HEK293T (cell line): ENCODE measurements at regions not wholly inside any gene's neighbourhood (a gene's known extent, or its start where the extent isn't known, plus 50 kb on each side); places are given as distances from the start of the nearest gene placed in this dataset.

Experiments used
- CTCF ChIA-PET: fragments of 350-600 bp; formaldehyde crosslinking; extraction: SDS; loops from one replicate; lab custom pipeline; 2021; ENCODE audit warnings: antibody characterized with exemption, inconsistent platforms; lab: Yijun Ruan, JAX
- POLR2A ChIA-PET: fragments of 350-600 bp; formaldehyde crosslinking; extraction: SDS; loops from one replicate; lab custom pipeline; 2020; ENCODE audit warnings: antibody characterized with exemption, inconsistent platforms; lab: Yijun Ruan, JAX
- DNase-seq: peaks from one replicate; pipeline ENCODE4 v3.0.0; 2012; ENCODE audit warnings: mixed read lengths; ENCODE audit errors: extremely low spot score
- ARNT ChIP-seq: fragments of 450-650 bp; IDR thresholded peaks from 2 replicates; pipeline ENCODE4 v1.6.1; 2017; ENCODE audit warnings: mild to moderate bottlenecking
- BHLHE40 ChIP-seq: fragments of 450-650 bp; IDR thresholded peaks from 2 replicates; pipeline ENCODE4 v1.6.1; 2016; ENCODE audit warnings: mild to moderate bottlenecking, moderate library complexity, borderline replicate concordance
- CTBP1 ChIP-seq: fragments of 450-650 bp; IDR thresholded peaks from 2 replicates; pipeline ENCODE4 v1.6.1; 2016; ENCODE audit warnings: borderline replicate concordance
- ELF4 ChIP-seq: fragments of 450-650 bp; IDR thresholded peaks from 2 replicates; pipeline ENCODE4 v1.6.1; 2017; ENCODE audit warnings: antibody characterized with exemption
- FOXA1 ChIP-seq: fragments of 450-650 bp; IDR thresholded peaks from 2 replicates; pipeline ENCODE4 v1.6.1; 2016; ENCODE audit warnings: mild to moderate bottlenecking
- FOXK2 ChIP-seq: fragments of 450-650 bp; IDR thresholded peaks from 2 replicates; pipeline ENCODE4 v1.6.1; 2016; ENCODE audit warnings: mild to moderate bottlenecking
- FOXM1 ChIP-seq: fragments of 450-650 bp; IDR thresholded peaks from 2 replicates; pipeline ENCODE4 v1.6.1; 2017; ENCODE audit warnings: mild to moderate bottlenecking, borderline replicate concordance
- HDGF ChIP-seq: fragments of 450-650 bp; IDR thresholded peaks from 2 replicates; pipeline ENCODE4 v1.6.1; 2017; ENCODE audit warnings: antibody characterized with exemption, borderline replicate concordance
- L3MBTL2 ChIP-seq: fragments of 450-650 bp; conservative IDR thresholded peaks from 2 replicates; pipeline ENCODE4 v1.6.1; 2016; ENCODE audit warnings: mild to moderate bottlenecking
- LEF1 ChIP-seq: fragments of 450-650 bp; IDR thresholded peaks from 2 replicates; pipeline ENCODE4 v1.6.1; 2017; ENCODE audit warnings: mild to moderate bottlenecking, borderline replicate concordance
- NFRKB ChIP-seq: fragments of 450-650 bp; IDR thresholded peaks from 2 replicates; pipeline ENCODE4 v1.6.1; 2016; ENCODE audit warnings: mild to moderate bottlenecking, moderate library complexity
- PKNOX1 ChIP-seq: fragments of 450-650 bp; IDR thresholded peaks from 2 replicates; pipeline ENCODE4 v1.6.1; 2016
- SP1 ChIP-seq: fragments of 450-650 bp; IDR thresholded peaks from 2 replicates; pipeline ENCODE4 v1.6.1; 2017
- SUZ12 ChIP-seq: fragments of 450-650 bp; IDR thresholded peaks from 2 replicates; pipeline ENCODE4 v1.6.1; 2016; ENCODE audit warnings: mild to moderate bottlenecking
- TARDBP ChIP-seq: fragments of 450-650 bp; IDR thresholded peaks from 2 replicates; pipeline ENCODE4 v1.6.1; 2016
- ZNF384 ChIP-seq: fragments of 450-650 bp; IDR thresholded peaks from 2 replicates; pipeline ENCODE4 v1.6.1; 2016

- ChIA-PET CTCF (no interaction called here), POLR2A (no interaction called here)
- no peak for TF ChIP-seq SP1
- TF ChIP-seq ZNF384 = no peak
- no peak for TF ChIP-seq L3MBTL2
- TF ChIP-seq HDGF = no peak
- no peak for TF ChIP-seq TARDBP
- no peak for TF ChIP-seq FOXK2
- TF ChIP-seq ELF4 = no peak
- TF ChIP-seq FOXA1 = no peak
- no peak for TF ChIP-seq SUZ12
- TF ChIP-seq BHLHE40 = no peak
- TF ChIP-seq CTBP1 = no peak
- TF ChIP-seq NFRKB = no peak
- TF ChIP-seq PKNOX1 = no peak
- no peak for TF ChIP-seq ARNT
- DNase-seq = no peak
Measured at GRCh38 chr16:48082516-48082915, 73.3 kb downstream of the ABCC12 start.

- no peak for TF ChIP-seq LEF1
- CTCF ChIA-PET = no interaction called here
- no peak for DNase-seq
- POLR2A ChIA-PET = no interaction called here
Measured at GRCh38 chr16:48081656-48082055, 74.1 kb downstream of the ABCC12 start.

DNA sequence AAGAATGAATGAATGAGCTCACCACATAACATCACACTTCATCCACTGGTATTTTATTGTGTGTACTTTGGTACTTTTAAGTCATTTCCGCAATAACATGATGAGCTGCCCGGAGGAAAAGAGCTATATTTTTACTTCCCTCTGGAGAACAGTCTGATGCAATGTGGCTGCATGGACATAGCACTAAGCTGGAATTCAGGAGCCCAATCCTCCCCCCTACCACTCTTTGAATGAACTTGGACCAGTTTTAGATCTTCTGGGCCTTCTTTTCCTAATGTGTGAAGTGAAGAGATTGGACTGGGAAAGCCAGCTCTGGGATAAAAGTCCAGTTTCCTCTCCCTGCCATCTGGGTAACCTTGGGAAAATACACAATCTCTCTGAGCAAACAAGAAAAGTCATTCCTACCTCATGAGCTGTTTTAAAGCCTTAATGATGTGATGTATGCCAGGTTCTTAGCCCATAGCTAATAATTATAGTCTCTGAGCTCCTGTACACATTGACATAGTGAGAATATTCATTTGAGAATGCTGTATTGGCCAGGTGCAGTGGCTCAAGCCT is 79.3 kb downstream of the ABCC12 start:
- CTCF ChIA-PET = interaction anchor here (0.6 to 0.9 kb wide), 2 partner anchors 13 to 21 kb away, joined by 3 to 5 read pairs; no protein-coding TSS in a partner anchor

GRCh38 chr16:48075398-48075797 is 80.4 kb downstream of the ABCC12 start:
- no peak for DNase-seq
- CTCF ChIA-PET = no interaction called here
- TF ChIP-seq NFRKB = no peak
- no peak for TF ChIP-seq SP1
- no peak for TF ChIP-seq L3MBTL2
- no peak for TF ChIP-seq ZNF384
- POLR2A ChIA-PET = no interaction called here

More for the DNA sequence above, 79.3 kb downstream of the ABCC12 start:
- no peak for DNase-seq
- TF ChIP-seq FOXA1 (no peak), PKNOX1 (no peak), FOXK2 (no peak), LEF1 (no peak), HDGF (no peak), TARDBP (no peak), ZNF384 (no peak), BHLHE40 (no peak)
- POLR2A ChIA-PET = no interaction called here

DNA sequence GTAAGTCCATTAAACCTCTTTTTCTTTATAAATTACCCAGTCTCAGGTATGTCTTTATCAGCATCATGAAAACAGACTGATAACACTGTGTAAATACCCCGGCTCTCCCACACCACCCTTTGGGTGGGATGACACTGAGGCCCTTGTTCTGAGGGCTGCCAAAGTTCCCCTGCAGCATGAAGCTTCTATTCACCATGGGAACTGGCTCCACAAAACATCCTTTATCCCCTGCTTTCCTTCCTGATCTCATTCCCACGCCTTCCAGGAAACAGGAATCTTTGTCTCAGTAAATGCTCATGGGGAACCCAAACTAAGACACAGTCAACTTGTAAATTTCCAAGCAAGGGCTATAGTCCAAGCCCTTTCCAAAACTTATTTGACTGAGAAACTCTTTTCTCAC is 88.4 kb downstream of the ABCC12 start:
- no peak for TF ChIP-seq PKNOX1
- TF ChIP-seq LEF1 = no peak
- TF ChIP-seq TARDBP = no peak
- no peak for TF ChIP-seq FOXK2
- TF ChIP-seq SP1 = no peak
- TF ChIP-seq ZNF384 = no peak
- TF ChIP-seq BHLHE40 = no peak
- no peak for TF ChIP-seq CTBP1
- TF ChIP-seq FOXA1 = no peak
- TF ChIP-seq SUZ12 = no peak
- TF ChIP-seq HDGF = no peak
- no peak for TF ChIP-seq L3MBTL2
- no peak for TF ChIP-seq ELF4
- TF ChIP-seq FOXM1 = no peak
- TF ChIP-seq NFRKB = no peak
- TF ChIP-seq ARNT = no peak
- CTCF ChIA-PET = interaction anchor here (1.1 kb wide), 1 partner anchor 12 kb away, joined by 3 read pairs; no protein-coding TSS in a partner anchor
- POLR2A ChIA-PET = no interaction called here
- no peak for DNase-seq

- ChIA-PET CTCF (no interaction called here), POLR2A (no interaction called here)
Measured at GRCh38 chr16:48064971-48065370, 90.8 kb downstream of the ABCC12 start.

More at GRCh38 chr16:48064971-48065370, 90.8 kb downstream of the ABCC12 start:
- no peak for DNase-seq
- no peak for TF ChIP-seq BHLHE40
- no peak for TF ChIP-seq LEF1
- no peak for TF ChIP-seq FOXM1
- TF ChIP-seq CTBP1 = no peak
- no peak for TF ChIP-seq TARDBP
- TF ChIP-seq ZNF384 = no peak
- TF ChIP-seq NFRKB = no peak
- no peak for TF ChIP-seq ARNT
- no peak for TF ChIP-seq SUZ12
- no peak for TF ChIP-seq ELF4
- no peak for TF ChIP-seq SP1
- TF ChIP-seq FOXK2 = no peak
- no peak for TF ChIP-seq FOXA1
- no peak for TF ChIP-seq HDGF
- no peak for TF ChIP-seq PKNOX1
- TF ChIP-seq L3MBTL2 = no peak
